Activated CD8-positive, alpha-beta T cell treated with anti-CD3 and anti-CD28 coated beads, Interleukin-2, amount 10 ng/mL, durations not matched to agents 7 days and 5 days (primary cell): ENCODE measurements at regions not wholly inside any gene's neighbourhood (a gene's known extent, or its start where the extent isn't known, plus 50 kb on each side); places are given as distances from the start of the nearest gene placed in this dataset.
A peak's percentile ranks its signal among the peaks of the same experiment; 100 is the strongest.

Experiments
- ATAC-seq: fragments of 150-1000 bp; cut with Tn5 transposase; one replicate; pipeline ENCODE4 v1.10.0; 2021; ENCODE audit warnings: moderate library complexity
- CTCF ChIA-PET: fragments of 350-600 bp; sonication (Branson Sonifier 250); formaldehyde crosslinking; loops from one replicate; lab custom pipeline; 2021; ENCODE audit warnings: antibody characterized with exemption; lab: Charles Lee
- POLR2A ChIA-PET: fragments of 350-600 bp; sonication (Branson Sonifier 250); formaldehyde crosslinking; loops from one replicate; lab custom pipeline; 2021; ENCODE audit warnings: antibody characterized with exemption; lab: Charles Lee
- DNase-seq: peaks from one replicate; pipeline ENCODE4 v3.0.0-alpha.2; 2020
- H3K27ac Mint-ChIP-seq: one replicate; pipeline ENCODE4 v1.8.0; 2021; ENCODE audit warnings: mild to moderate bottlenecking, mixed read lengths
- H3K27me3 Mint-ChIP-seq: one replicate; pipeline ENCODE4 v1.8.0; 2021; ENCODE audit warnings: low read depth, mixed read lengths
- H3K36me3 Mint-ChIP-seq: one replicate; pipeline ENCODE4 v1.8.0; 2021; ENCODE audit warnings: low read depth, mixed read lengths
- H3K4me1 Mint-ChIP-seq: one replicate; pipeline ENCODE4 v1.8.0; 2021; ENCODE audit warnings: low read depth, mixed read lengths
- H3K4me3 Mint-ChIP-seq: one replicate; pipeline ENCODE4 v1.8.0; 2021; ENCODE audit warnings: mild to moderate bottlenecking, mixed read lengths
- H3K9me3 Mint-ChIP-seq: one replicate; pipeline ENCODE4 v1.8.0; 2022; ENCODE audit warnings: mixed read lengths; ENCODE audit not compliant: insufficient read depth

DNA sequence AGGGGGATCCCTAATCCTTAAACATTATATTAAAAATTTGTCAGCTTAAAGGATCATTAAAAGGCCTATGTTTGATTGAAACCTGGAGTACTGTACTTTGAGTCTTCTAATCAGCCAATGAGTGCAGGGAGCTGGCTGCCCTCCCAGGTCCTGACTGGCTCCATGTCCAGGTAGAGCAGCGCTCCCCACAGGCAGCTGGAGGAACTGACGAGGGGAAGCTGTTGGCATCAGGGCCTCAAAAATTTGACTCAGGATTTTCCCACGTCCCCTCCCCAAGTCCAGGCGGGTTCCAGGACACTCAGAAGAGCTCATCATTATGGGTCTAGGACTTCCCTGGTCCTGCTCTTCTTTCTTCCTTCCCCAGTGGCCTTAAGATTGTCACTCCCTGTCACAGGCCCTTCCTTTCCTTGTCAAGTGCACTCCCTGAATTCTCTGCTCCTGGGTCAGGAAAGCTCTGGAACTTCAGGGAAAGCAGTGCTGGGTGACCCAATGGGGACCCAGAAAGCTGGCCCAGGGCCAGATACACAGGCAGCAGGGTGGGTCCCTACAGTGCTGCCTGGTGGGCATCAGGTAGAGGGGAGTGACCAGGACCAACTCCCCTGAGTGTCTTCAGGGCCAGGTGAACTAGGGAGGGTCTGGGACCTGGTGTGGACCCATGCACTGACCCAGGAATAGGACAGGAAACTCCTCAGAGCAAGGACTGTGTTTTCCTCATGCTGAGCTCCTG, 65.5 kb downstream of the GGTLC2 start:
- H3K27ac Mint-ChIP-seq: no peak overlapping the region
- H3K27me3 Mint-ChIP-seq: no peaks in the 10 kb centered on the region
- ChIA-PET CTCF (interaction anchor here (0.8 to 2.9 kb wide), 19 partner anchors 8 to 247 kb away, joined by 3 to 23 read pairs (median 5); no protein-coding TSS in a partner anchor), POLR2A (no interaction called here)
- H3K4me1 Mint-ChIP-seq: peaks cover 4% of the 10 kb centered on the region
- H3K9me3 Mint-ChIP-seq: no peaks in the 10 kb centered on the region
- no peak overlapping the region for H3K4me3 Mint-ChIP-seq
- ATAC-seq (no peak), DNase-seq (no peak)
- H3K36me3 Mint-ChIP-seq: no peaks in the 10 kb centered on the region

DNA sequence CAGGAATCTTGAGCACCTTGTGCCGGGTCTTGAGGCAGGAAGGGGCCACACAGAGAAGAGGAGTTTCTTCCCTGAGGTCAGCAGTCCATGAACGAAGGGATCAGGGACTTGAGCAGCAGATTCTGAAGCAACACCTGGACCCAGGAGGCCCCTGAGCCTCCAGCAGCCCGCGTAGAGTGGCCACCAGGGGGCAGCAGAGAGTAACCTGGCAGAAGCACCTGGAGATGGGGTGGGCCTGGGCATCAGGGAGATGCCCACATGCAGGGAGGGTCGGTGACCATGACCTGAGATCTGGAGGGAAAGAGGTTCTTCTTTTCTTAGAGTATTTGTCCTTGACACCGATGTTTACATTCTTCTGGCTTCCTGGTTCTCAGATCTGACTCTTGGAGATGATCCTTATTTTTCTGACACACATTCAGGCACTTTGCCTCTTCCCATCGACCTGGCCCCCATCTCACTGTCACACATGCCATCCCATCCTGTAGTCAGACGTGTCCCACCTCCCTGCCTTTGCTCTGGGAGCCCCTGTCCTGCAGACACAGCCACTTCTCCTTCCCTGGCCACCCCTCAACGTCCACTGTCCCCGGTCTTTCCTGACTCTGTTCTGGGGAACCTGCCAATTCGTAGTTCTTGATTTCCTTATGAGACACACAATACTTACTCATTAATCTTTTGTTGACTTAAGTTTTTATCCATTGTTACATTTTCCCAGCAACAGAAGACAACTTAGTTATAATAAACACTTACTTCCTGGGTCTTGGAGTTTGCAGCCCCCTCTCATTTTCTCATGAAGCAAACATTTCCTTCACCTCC, 66.5 kb downstream of the GGTLC2 start:
- Mint-ChIP-seq H3K27me3 (no peaks in the 10 kb centered on the region), H3K27ac (no peak overlapping the region), H3K9me3 (no peaks in the 10 kb centered on the region), H3K4me1 (peaks cover 4% of the 10 kb centered on the region), H3K36me3 (no peaks in the 10 kb centered on the region), H3K4me3 (no peak overlapping the region)
- ATAC-seq: peak; percentile 86
- ChIA-PET POLR2A (no interaction called here), CTCF (interaction anchor here (1.1 to 2.9 kb wide), 4 partner anchors 35 to 174 kb away, joined by 4 to 20 read pairs (median 8); no protein-coding TSS in a partner anchor)
- peak; percentile 81 for DNase-seq

DNA sequence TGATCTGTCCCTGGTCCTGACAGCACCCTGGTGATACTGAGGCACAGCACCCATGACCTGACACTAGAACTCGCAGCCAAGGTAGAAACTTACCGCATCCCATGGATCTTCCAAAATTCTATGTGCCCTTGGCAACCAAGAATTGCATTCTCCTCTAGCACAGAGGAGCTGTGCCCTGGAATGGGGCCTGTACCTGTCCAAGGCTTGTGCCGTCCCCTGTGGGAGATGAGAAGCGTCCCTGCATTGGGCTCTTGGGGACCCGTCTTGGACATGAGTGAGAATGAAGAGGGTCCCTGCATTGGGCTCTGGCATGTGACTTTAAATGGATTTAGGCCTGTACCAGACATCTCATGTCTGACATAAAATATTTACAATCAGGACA, 67.1 kb downstream of the GGTLC2 start:
- Mint-ChIP-seq H3K27me3 (no peaks in the 10 kb centered on the region), H3K27ac (no peak overlapping the region), H3K4me1 (peaks cover 4% of the 10 kb centered on the region), H3K9me3 (no peaks in the 10 kb centered on the region), H3K36me3 (no peaks in the 10 kb centered on the region), H3K4me3 (no peak overlapping the region)
- no peak for ATAC-seq
- no peak for DNase-seq
- ChIA-PET CTCF (interaction anchor here (0.9 to 1.0 kb wide), 3 partner anchors 9 to 173 kb away, joined by 3 to 5 read pairs (median 5); no protein-coding TSS in a partner anchor), POLR2A (no interaction called here)

GRCh38 chr22:22712092-22712658, 67.8 kb downstream of the GGTLC2 start:
- Mint-ChIP-seq H3K4me1 (peaks cover 4% of the 10 kb centered on the region), H3K9me3 (no peaks in the 10 kb centered on the region), H3K36me3 (no peaks in the 10 kb centered on the region), H3K27ac (no peak overlapping the region), H3K4me3 (no peak overlapping the region), H3K27me3 (peaks cover 6% of the 10 kb centered on the region)
- DNase-seq: no peak
- ChIA-PET CTCF (interaction anchor here (0.9 to 1.0 kb wide), 3 partner anchors 8 to 172 kb away, joined by 3 to 5 read pairs (median 5); no protein-coding TSS in a partner anchor), POLR2A (no interaction called here)
- ATAC-seq: no peak

GRCh38 chr22:22712666-22713365, 68.4 kb downstream of the GGTLC2 start:
- ChIA-PET CTCF (interaction anchor here (1.0 kb wide), 2 partner anchors 11 to 35 kb away, joined by 3 to 5 read pairs; no protein-coding TSS in a partner anchor), POLR2A (no interaction called here)
- no peak overlapping the region for H3K4me3 Mint-ChIP-seq
- no peak overlapping the region for H3K27ac Mint-ChIP-seq
- peaks cover 8% of the 10 kb centered on the region for H3K4me1 Mint-ChIP-seq
- ATAC-seq (no peak), DNase-seq (no peak)
- H3K9me3 Mint-ChIP-seq: no peaks in the 10 kb centered on the region
- H3K27me3 Mint-ChIP-seq: peaks cover 9% of the 10 kb centered on the region
- H3K36me3 Mint-ChIP-seq: no peaks in the 10 kb centered on the region

DNA sequence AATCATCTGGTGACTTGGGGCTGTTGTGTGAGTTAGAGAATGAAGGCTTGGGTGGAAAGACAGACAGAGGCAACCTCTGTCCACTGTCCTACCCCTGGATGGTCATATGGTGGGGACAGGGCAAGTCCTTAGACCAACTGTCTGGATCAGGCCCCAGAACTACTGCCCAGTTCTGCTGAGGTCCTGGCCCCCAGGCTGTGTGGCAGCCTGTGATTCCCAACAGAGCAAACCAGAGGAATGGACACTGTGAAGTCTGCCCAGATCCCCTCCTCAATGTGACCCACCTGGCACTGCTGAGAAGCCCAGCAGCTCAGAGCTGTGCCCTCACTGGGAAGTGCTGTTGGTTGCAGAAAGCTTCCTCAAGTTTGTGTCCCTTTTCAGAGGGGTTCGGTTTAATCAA, 69.0 kb downstream of the GGTLC2 start:
- CTCF ChIA-PET: interaction anchor here (1.0 to 3.2 kb wide), 4 partner anchors 10 to 170 kb away, joined by 3 to 14 read pairs (median 4); no protein-coding TSS in a partner anchor
- Mint-ChIP-seq H3K4me1 (peaks cover 11% of the 10 kb centered on the region), H3K27me3 (peaks cover 11% of the 10 kb centered on the region), H3K9me3 (no peaks in the 10 kb centered on the region), H3K27ac (no peak overlapping the region), H3K36me3 (no peaks in the 10 kb centered on the region), H3K4me3 (no peak overlapping the region)
- ATAC-seq: no peak
- DNase-seq: no peak
- POLR2A ChIA-PET: no interaction called here

DNA sequence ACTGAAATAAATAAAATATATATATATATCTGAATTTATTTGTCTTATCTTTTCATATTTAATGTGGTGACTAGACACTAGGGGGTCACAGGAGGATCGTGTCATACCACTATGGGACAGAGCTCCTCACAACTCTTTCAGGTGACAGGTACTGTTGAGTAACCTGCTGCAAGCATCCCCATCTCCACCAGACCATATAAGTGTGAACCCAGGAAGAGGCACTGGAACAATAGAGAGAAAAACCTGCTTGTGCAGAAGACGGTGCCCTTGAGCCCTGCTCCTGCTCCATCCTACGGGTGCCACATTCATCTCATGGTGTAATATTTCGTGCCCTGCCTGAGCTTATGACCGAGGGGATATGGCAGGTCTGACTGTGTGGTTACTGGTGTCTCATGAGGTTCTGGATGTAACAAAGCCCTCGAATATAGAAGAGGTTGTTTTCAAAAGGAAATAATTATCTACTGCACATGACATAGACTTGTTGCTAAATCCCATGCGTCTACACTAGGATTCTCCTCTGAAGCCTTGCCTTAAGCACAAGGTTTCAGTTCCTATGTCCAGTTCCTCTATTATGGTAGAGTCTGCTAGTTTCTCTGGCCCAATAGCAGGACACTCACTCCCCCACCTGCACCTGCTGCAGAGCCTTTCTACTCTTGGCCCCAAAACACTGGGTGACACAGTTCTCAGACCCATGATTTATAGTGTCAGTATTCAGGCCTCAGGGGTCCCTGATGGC, 70.4 kb downstream of the GGTLC2 start:
- Mint-ChIP-seq H3K27ac (no peak overlapping the region), H3K4me3 (no peak overlapping the region), H3K27me3 (peaks cover 14% of the 10 kb centered on the region), H3K4me1 (peaks cover 11% of the 10 kb centered on the region), H3K9me3 (no peaks in the 10 kb centered on the region), H3K36me3 (no peaks in the 10 kb centered on the region)
- no peak for DNase-seq
- POLR2A ChIA-PET: no interaction called here
- CTCF ChIA-PET: interaction anchor here (0.6 to 3.2 kb wide), 5 partner anchors 8 to 169 kb away, joined by 3 to 14 read pairs (median 4); no protein-coding TSS in a partner anchor
- ATAC-seq: no peak

GRCh38 chr22:22716136-22716665, 71.8 kb downstream of the GGTLC2 start:
- Mint-ChIP-seq H3K27me3 (peaks cover 14% of the 10 kb centered on the region), H3K36me3 (no peaks in the 10 kb centered on the region), H3K27ac (no peak overlapping the region), H3K9me3 (no peaks in the 10 kb centered on the region), H3K4me3 (no peak overlapping the region), H3K4me1 (peaks cover 23% of the 10 kb centered on the region)
- ATAC-seq: no peak
- ChIA-PET POLR2A (no interaction called here), CTCF (interaction anchor here (1.2 to 3.2 kb wide), 2 partner anchors 13 to 214 kb away, joined by 4 to 14 read pairs; no protein-coding TSS in a partner anchor)
- no peak for DNase-seq

DNA sequence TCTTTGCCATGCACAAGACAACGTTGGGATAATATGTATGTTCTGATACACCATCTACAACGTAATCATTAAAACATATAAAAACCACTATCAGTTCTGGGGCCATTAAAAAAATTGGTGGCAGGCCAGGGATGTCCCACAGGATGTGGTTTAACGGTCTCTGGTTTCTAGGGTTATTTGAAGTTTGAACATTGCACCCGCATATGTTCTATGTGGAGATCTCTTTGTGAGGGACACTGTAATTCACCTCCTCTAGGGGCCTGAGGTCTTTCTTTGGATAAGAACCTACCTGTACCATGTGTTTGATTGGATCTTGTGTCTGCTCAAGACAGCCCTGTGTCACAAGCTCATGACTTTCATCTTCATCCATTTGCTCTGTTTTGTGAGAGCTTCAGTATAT, 73.2 kb downstream of the GGTLC2 start:
- ChIA-PET POLR2A (interaction anchor here (0.5 kb wide), 1 partner anchor 429 kb away, joined by 3 read pairs; no protein-coding TSS in a partner anchor), CTCF (interaction anchor here (1.0 to 2.0 kb wide), 5 partner anchors 8 to 242 kb away, joined by 3 to 7 read pairs (median 4); no protein-coding TSS in a partner anchor)
- ATAC-seq (no peak), DNase-seq (no peak)
- Mint-ChIP-seq H3K4me1 (peaks cover 33% of the 10 kb centered on the region), H3K36me3 (no peaks in the 10 kb centered on the region), H3K4me3 (no peak overlapping the region), H3K27ac (no peak overlapping the region), H3K9me3 (no peaks in the 10 kb centered on the region), H3K27me3 (peaks cover 14% of the 10 kb centered on the region)

DNA sequence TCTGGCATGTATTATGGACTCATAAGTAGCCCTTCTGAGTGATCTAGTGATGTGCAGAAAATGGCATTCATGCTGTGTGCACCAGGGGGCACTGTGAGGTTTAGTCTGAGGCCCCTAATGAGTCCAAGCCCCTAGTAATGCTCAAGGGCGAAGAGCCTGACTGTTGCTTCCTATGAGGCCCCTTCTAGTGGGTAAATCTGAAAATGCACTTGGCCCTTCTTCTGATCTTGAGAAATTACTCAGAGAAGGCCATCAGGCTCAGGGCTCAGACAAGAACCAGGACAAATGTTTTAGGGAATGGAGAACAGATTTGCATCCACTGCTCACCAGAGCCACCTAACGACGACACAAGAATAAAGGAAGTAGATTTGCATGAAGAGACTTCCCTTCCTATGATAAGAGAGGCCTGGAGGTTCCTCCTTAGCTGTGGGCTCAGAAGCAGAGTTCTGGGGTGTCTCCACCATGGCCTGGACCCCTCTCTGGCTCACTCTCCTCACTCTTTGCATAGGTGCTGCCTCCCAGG, 75.8 kb downstream of the GGTLC2 start:
- peaks cover 16% of the 10 kb centered on the region for H3K27me3 Mint-ChIP-seq
- POLR2A ChIA-PET: interaction anchor here (0.6 kb wide), 1 partner anchor 312 kb away, joined by 3 read pairs; no protein-coding TSS in a partner anchor
- H3K27ac Mint-ChIP-seq: peak overlapping the region; percentile 42
- peaks cover 30% of the 10 kb centered on the region for H3K4me1 Mint-ChIP-seq
- CTCF ChIA-PET: interaction anchor here (0.6 to 4.7 kb wide), 25 partner anchors 8 to 257 kb away, joined by 3 to 37 read pairs (median 5); no protein-coding TSS in a partner anchor
- peak; percentile 68 for DNase-seq
- ATAC-seq: peak; percentile 85
- no peaks in the 10 kb centered on the region for H3K36me3 Mint-ChIP-seq
- no peak overlapping the region for H3K4me3 Mint-ChIP-seq
- H3K9me3 Mint-ChIP-seq: no peaks in the 10 kb centered on the region
